IPS DF 6.9 (cell line): ENCODE measurements at regions not wholly inside any gene's neighbourhood (a gene's known extent, or its start where the extent isn't known, plus 50 kb on each side); places are given as distances from the start of the nearest gene placed in this dataset.
A peak's percentile ranks its signal among the peaks of the same experiment; 100 is the strongest.

Experiments
- DNase-seq: peaks from one replicate; pipeline ENCODE4 v3.0.0-alpha.2; 2013; ENCODE audit warnings: low read depth, low spot score
- H3K27ac ChIP-seq: one replicate; pipeline ENCODE4 v1.5.1; 2013; ENCODE audit warnings: low read length, control low read depth
- H3K27me3 ChIP-seq: 2 replicates; pipeline ENCODE4 v1.6.1; 2013; ENCODE audit warnings: mild to moderate bottlenecking, low read length; ENCODE audit not compliant: control insufficient read depth, insufficient read depth
- H3K36me3 ChIP-seq: 2 replicates; pipeline ENCODE4 v1.6.1; 2013; ENCODE audit warnings: low read length; ENCODE audit not compliant: control insufficient read depth, insufficient read depth
- H3K4me1 ChIP-seq: 2 replicates; pipeline ENCODE4 v1.6.1; 2013; ENCODE audit warnings: low read length; ENCODE audit not compliant: control insufficient read depth, insufficient read depth
- H3K4me3 ChIP-seq: 2 replicates; pipeline ENCODE4 v1.5.1; 2013; ENCODE audit warnings: mild to moderate bottlenecking, low read length
- H3K9me3 ChIP-seq: 2 replicates; pipeline ENCODE4 v1.6.1; 2013; ENCODE audit warnings: low read length, inconsistent platforms; ENCODE audit not compliant: control insufficient read depth, insufficient read depth
- WGBS: extraction: QIAGEN DNeasy Blood & Tissue Kit; methylation state at CpG from one replicate; pipeline ENCODE4 v1.1.7; 2013; ENCODE audit warnings: mixed read lengths, missing lambda C conversion rate; ENCODE audit not compliant: insufficient read length, insufficient coverage; 5-methylcytosine and 5-hydroxymethylcytosine counted together

GRCh38 chr20:24163506-24163905, 174.9 kb upstream of the GGTLC1 start:
- Histone ChIP-seq H3K27ac (no peak overlapping the region), H3K4me3 (no peak overlapping the region), H3K9me3 (no peaks in the 10 kb centered on the region), H3K4me1 (no peaks in the 10 kb centered on the region), H3K36me3 (no peaks in the 10 kb centered on the region), H3K27me3 (no peaks in the 10 kb centered on the region)
- DNase-seq, result no peak
- no CpG with 5 or more reads among the region's 2 CpGs for WGBS

GRCh38 chr20:24160563-24161281, 172.1 kb upstream of the GGTLC1 start:
- DNase-seq, result peak; percentile 48
- Histone ChIP-seq H3K36me3 (no peaks in the 10 kb centered on the region), H3K4me1 (no peaks in the 10 kb centered on the region), H3K4me3 (no peak overlapping the region), H3K9me3 (no peaks in the 10 kb centered on the region), H3K27me3 (no peaks in the 10 kb centered on the region), H3K27ac (no peak overlapping the region)
- WGBS, result no CpG with 5 or more reads among the region's 5 CpGs

- Histone ChIP-seq H3K9me3 (no peaks in the 10 kb centered on the region), H3K4me1 (no peaks in the 10 kb centered on the region), H3K27ac (no peak overlapping the region), H3K4me3 (no peak overlapping the region), H3K36me3 (no peaks in the 10 kb centered on the region), H3K27me3 (no peaks in the 10 kb centered on the region)
- WGBS, result no CpG with 5 or more reads among the region's 2 CpGs
- no peak for DNase-seq
Observed at GRCh38 chr20:24158281-24158680, 169.7 kb upstream of the GGTLC1 start.

GRCh38 chr20:24157213-24157612, 168.6 kb upstream of the GGTLC1 start:
- DNase-seq, result no peak
- no peaks in the 10 kb centered on the region for H3K9me3 ChIP-seq
- no peak overlapping the region for H3K27ac ChIP-seq
- H3K4me1 ChIP-seq, result no peaks in the 10 kb centered on the region
- H3K36me3 ChIP-seq, result no peaks in the 10 kb centered on the region
- H3K27me3 ChIP-seq, result no peaks in the 10 kb centered on the region
- WGBS, result no CpG with 5 or more reads among the region's 4 CpGs
- no peak overlapping the region for H3K4me3 ChIP-seq

- H3K4me1 ChIP-seq, result no peaks in the 10 kb centered on the region
- no peak overlapping the region for H3K4me3 ChIP-seq
- H3K9me3 ChIP-seq, result no peaks in the 10 kb centered on the region
- DNase-seq, result no peak
- WGBS, result no CpG with 5 or more reads among the region's 15 CpGs
- no peaks in the 10 kb centered on the region for H3K36me3 ChIP-seq
- H3K27me3 ChIP-seq, result no peaks in the 10 kb centered on the region
- no peak overlapping the region for H3K27ac ChIP-seq
Observed at GRCh38 chr20:24153101-24154040, 164.8 kb upstream of the GGTLC1 start.

GRCh38 chr20:24151621-24152294, 163.2 kb upstream of the GGTLC1 start:
- DNase-seq, result no peak
- WGBS, result no CpG with 5 or more reads among the region's 6 CpGs
- H3K4me3 ChIP-seq, result no peak overlapping the region

GRCh38 chr20:24150406-24150805, 161.8 kb upstream of the GGTLC1 start:
- no CpG with 5 or more reads among the region's 7 CpGs for WGBS
- Histone ChIP-seq H3K9me3 (no peaks in the 10 kb centered on the region), H3K27ac (no peak overlapping the region), H3K27me3 (no peaks in the 10 kb centered on the region), H3K4me1 (no peaks in the 10 kb centered on the region), H3K36me3 (no peaks in the 10 kb centered on the region), H3K4me3 (no peak overlapping the region)
- no peak for DNase-seq

More at GRCh38 chr20:24151621-24152294, 163.2 kb upstream of the GGTLC1 start:
- no peaks in the 10 kb centered on the region for H3K4me1 ChIP-seq
- no peaks in the 10 kb centered on the region for H3K27me3 ChIP-seq
- no peaks in the 10 kb centered on the region for H3K9me3 ChIP-seq
- H3K27ac ChIP-seq, result no peak overlapping the region
- H3K36me3 ChIP-seq, result no peaks in the 10 kb centered on the region

- no peak overlapping the region for H3K4me3 ChIP-seq
- no peaks in the 10 kb centered on the region for H3K27me3 ChIP-seq
- H3K4me1 ChIP-seq, result no peaks in the 10 kb centered on the region
- no CpG with 5 or more reads among the region's 10 CpGs for WGBS
- H3K27ac ChIP-seq, result no peak overlapping the region
- DNase-seq, result no peak
- H3K9me3 ChIP-seq, result no peaks in the 10 kb centered on the region
- no peaks in the 10 kb centered on the region for H3K36me3 ChIP-seq
Observed at GRCh38 chr20:24149881-24150307, 161.3 kb upstream of the GGTLC1 start.

GRCh38 chr20:24149175-24149574, 160.6 kb upstream of the GGTLC1 start:
- DNase-seq, result no peak
- Histone ChIP-seq H3K9me3 (no peaks in the 10 kb centered on the region), H3K27ac (no peak overlapping the region), H3K4me1 (no peaks in the 10 kb centered on the region), H3K36me3 (no peaks in the 10 kb centered on the region), H3K4me3 (no peak overlapping the region), H3K27me3 (no peaks in the 10 kb centered on the region)
- no CpG with 5 or more reads among the region's 1 CpG for WGBS

- no peak for DNase-seq
Observed at GRCh38 chr20:24148372-24148771, 159.8 kb upstream of the GGTLC1 start.

More at GRCh38 chr20:24148372-24148771, 159.8 kb upstream of the GGTLC1 start:
- Histone ChIP-seq H3K36me3 (no peaks in the 10 kb centered on the region), H3K27ac (no peak overlapping the region), H3K9me3 (no peaks in the 10 kb centered on the region), H3K4me3 (no peak overlapping the region), H3K27me3 (no peaks in the 10 kb centered on the region), H3K4me1 (no peaks in the 10 kb centered on the region)
- no CpG with 5 or more reads among the region's 7 CpGs for WGBS
